K562 (cell line): ENCODE measurements at regions not wholly inside any gene's neighbourhood (a gene's known extent, or its start where the extent isn't known, plus 50 kb on each side); places are given as distances from the start of the nearest gene placed in this dataset.
"Not testable (repeated sequence)": the region's sequence is repeated elsewhere in the genome, so short reads cannot be mapped to it uniquely, and the experiment has no call there.

ENCODE experiments used
- ATAC-seq: fragments of 200-7000 bp; cut with Tn5 transposase; 3 replicates; pipeline ENCODE4 v1.9.1; 2020; ENCODE audit warnings: moderate library complexity
- BruUV-seq: library from RNA; stranded (reverse); fragments of 400-500 nt; replicated peaks from 2 replicates; lab custom pipeline; 2021; lab: Mats Ljungman, UMichigan
- CTCF ChIA-PET: fragments of 300-600 bp; formaldehyde crosslinking; extraction: SDS; loops from one replicate; lab custom pipeline; 2021; ENCODE audit warnings: low intra/inter-chr PET ratio; lab: Yijun Ruan, JAX
- POLR2A ChIA-PET: fragments of 300-600, 350-650 bp; sonication (Branson Sonifier 250); formaldehyde crosslinking; extraction: SDS; loops from one replicate; lab custom pipeline; 2021; ENCODE audit warnings: antibody characterized with exemption, inconsistent platforms; lab: Yijun Ruan, JAX
- DNase-seq, 4 experiments: peaks; one replicate each; pipeline versions ENCODE4 v3.0.0 to v3.0.0-alpha.2; 2011 to 2018; ENCODE audit warnings: low spot score in 3 of 4, mixed read lengths in 3 of 4; ENCODE audit errors: extremely low read depth in 1 of 4
- FAIRE-seq: peaks from 2 replicates; lab custom pipeline; 2011; peaks lifted over from hg19 to GRCh38; lab: Jason Lieb, UNC
- H2AFZ ChIP-seq: 2 replicates; pipeline ENCODE4 v1.6.0; 2011; ENCODE audit warnings: low read depth, low read length, control low read depth, inconsistent platforms
- H3K27ac ChIP-seq: fragments of 200-600 bp; 3 replicates; pipeline ENCODE4 v1.8.0; 2011; ENCODE audit warnings: low read depth, mild to moderate bottlenecking, control low read depth, inconsistent platforms, low read length, moderate library complexity, mixed read lengths; ENCODE audit errors: extremely low read depth
- H3K27me3 ChIP-seq, 2 experiments: fragments of 300-600 bp in 1 of 2; 2 replicates in 1 of 2; 3 replicates in 1 of 2; pipeline versions ENCODE4 v1.6.0 to v1.8.0; 2011; ENCODE audit warnings: inconsistent platforms in 2 of 2, low read length in 2 of 2, mild to moderate bottlenecking in 1 of 2, mixed read lengths in 1 of 2, moderate library complexity in 1 of 2; ENCODE audit not compliant: control insufficient read depth in 2 of 2, insufficient read depth in 2 of 2
- H3K36me3 ChIP-seq: fragments of 300-600 bp; 3 replicates; pipeline ENCODE4 v1.8.0; 2011; ENCODE audit warnings: mild to moderate bottlenecking, low read length, inconsistent platforms; ENCODE audit not compliant: control insufficient read depth, insufficient read depth
- H3K4me1 ChIP-seq, 2 experiments: fragments of 200-600 bp in 1 of 2; replicated peaks in 1 of 2; 2 replicates in 1 of 2; 3 replicates in 1 of 2; pipeline versions ENCODE4 v1.5.1 to v1.8.0; 2011; ENCODE audit warnings: inconsistent platforms in 2 of 2, low read length in 2 of 2, mild to moderate bottlenecking in 1 of 2, mixed read lengths in 1 of 2, moderate library complexity in 1 of 2; ENCODE audit not compliant: control insufficient read depth in 2 of 2, insufficient read depth in 2 of 2
- H3K4me2 ChIP-seq: 2 replicates; pipeline ENCODE4 v1.6.1; 2011; ENCODE audit warnings: low read length, control low read depth, inconsistent platforms, mixed read lengths; ENCODE audit not compliant: insufficient read depth
- H3K4me3 ChIP-seq: fragments of 200-600 bp; sonication (generic), shearing (Covaris generic); 2 replicates; pipeline ENCODE4 v1.5.1; 2016; ENCODE audit warnings: control low read depth, inconsistent platforms
- H3K79me2 ChIP-seq: fragments of 200-600 bp; 3 replicates; pipeline ENCODE4 v1.8.0; 2011; ENCODE audit warnings: low read length, inconsistent platforms; ENCODE audit not compliant: control insufficient read depth, insufficient read depth
- H3K9ac ChIP-seq, 2 experiments: 2 replicates each; pipeline versions ENCODE4 v1.6.0 to v1.6.1; 2011; ENCODE audit warnings: low read depth in 2 of 2, low read length in 2 of 2, control low read depth in 1 of 2, inconsistent platforms in 1 of 2, mild to moderate bottlenecking in 1 of 2, mixed read lengths in 1 of 2; ENCODE audit not compliant: insufficient read depth in 1 of 2
- H3K9me1 ChIP-seq: one replicate; pipeline ENCODE4 v1.6.0; 2011; ENCODE audit warnings: inconsistent platforms, mild to moderate bottlenecking, low read length, moderate library complexity; ENCODE audit not compliant: control insufficient read depth, insufficient read depth
- H3K9me3 ChIP-seq: replicated peaks from 2 replicates; pipeline ENCODE4 v1.5.1; 2011; ENCODE audit warnings: low read depth, low read length, inconsistent platforms; ENCODE audit not compliant: control insufficient read depth, insufficient read depth
- H4K20me1 ChIP-seq: replicated peaks from 2 replicates; pipeline ENCODE4 v1.6.1; 2011; ENCODE audit warnings: low read length, inconsistent platforms, mixed read lengths; ENCODE audit not compliant: control insufficient read depth, insufficient read depth
- BRD4 ChIP-seq: fragments of 200-600 bp; sonication (generic); IDR thresholded peaks from 2 replicates; pipeline ENCODE4 v1.6.1; 2017; ENCODE audit warnings: inconsistent platforms
- BRF1 ChIP-seq: IDR thresholded peaks from 3 replicates; pipeline ENCODE4 v1.6.1; 2011; ENCODE audit warnings: borderline replicate concordance, mild to moderate bottlenecking; ENCODE audit not compliant: insufficient read length; ENCODE audit errors: extremely low read depth
- CBX8 ChIP-seq: fragments of 200-600 bp; sonication (generic); IDR thresholded peaks from 2 replicates; pipeline ENCODE4 v1.6.1; 2012; ENCODE audit warnings: borderline replicate concordance, mixed run types, low read depth, mild to moderate bottlenecking, moderate library complexity, mixed read lengths, low read length, control low read depth, inconsistent platforms; ENCODE audit not compliant: poor library complexity, severe bottlenecking; ENCODE audit errors: extremely low read depth
- CHD4 ChIP-seq: fragments of 200-600 bp; sonication (generic); IDR thresholded peaks from 3 replicates; pipeline ENCODE4 v1.6.1; 2012; ENCODE audit warnings: low read depth, mild to moderate bottlenecking, mixed read lengths, low read length, inconsistent platforms; ENCODE audit not compliant: insufficient read depth, insufficient replicate concordance, poor library complexity, severe bottlenecking
- CSDE1 ChIP-seq, 2 experiments: fragments of 450-650 bp; IDR thresholded peaks; 2 replicates each; pipeline ENCODE4 v1.6.1; 2016; ENCODE audit warnings: mild to moderate bottlenecking in 1 of 2
- PHF20 ChIP-seq: fragments of 450-650 bp; IDR thresholded peaks from 2 replicates; pipeline ENCODE4 v1.6.1; 2018; ENCODE audit not compliant: partially characterized antibody
- RBM34 ChIP-seq: fragments of 200-400 bp; formaldehyde crosslinking; IDR thresholded peaks from 2 replicates; pipeline ENCODE4 v1.6.1; 2018; ENCODE audit warnings: low read length, borderline replicate concordance; ENCODE audit not compliant: insufficient read depth
- RNF219 ChIP-seq: fragments of 250-450 bp; sonication (Bioruptor Pico); IDR thresholded peaks from 2 replicates; pipeline ENCODE4 v1.5.0; 2022; ENCODE audit warnings: mild to moderate bottlenecking
- SNIP1 ChIP-seq: fragments of 450-650 bp; IDR thresholded peaks from 2 replicates; pipeline ENCODE4 v1.7.1; 2017; ENCODE audit warnings: low read depth, mild to moderate bottlenecking
- WGBS: fragments of 100-300 bp; shearing (Covaris generic); methylation state at CpG from one replicate; pipeline ENCODE4 v1.1.6; 2016; ENCODE audit warnings: low coverage, mixed read lengths; ENCODE audit not compliant: insufficient coverage; ENCODE audit errors: missing lambda C conversion rate; 5-methylcytosine and 5-hydroxymethylcytosine counted together
- in situ Hi-C: fragments of 300-500 bp; cut with MboI; formaldehyde crosslinking; loops from 4 replicates; pipeline ENCODE4 v1.15.0; 2018; ENCODE audit warnings: inconsistent platforms, mixed read lengths
- intact Hi-C: fragments of 100-400 bp; cut with micrococcal nuclease; formaldehyde crosslinking; loops from 2 replicates; pipeline ENCODE4 v1.14.2; 2022
- TF ChIP-seq, protein P1 (sequence below): fragments of 450-650 bp; formaldehyde crosslinking; IDR thresholded peaks from 2 replicates; pipeline ENCODE4 v1.4.0; 2020; ENCODE audit warnings: mild to moderate bottlenecking
- TF ChIP-seq, protein P2 (sequence below): fragments of 450-650 bp; formaldehyde crosslinking; IDR thresholded peaks from 2 replicates; pipeline ENCODE4 v1.4.0; 2020; ENCODE audit warnings: mild to moderate bottlenecking, moderate library complexity

- POLR2A ChIA-PET, H4K20me1 ChIP-seq, H3K4me1 ChIP-seq, DNase-seq, H3K79me2 ChIP-seq, H3K36me3 ChIP-seq, H3K27ac ChIP-seq, H3K9me1 ChIP-seq, H2AFZ ChIP-seq, intact Hi-C loops, ATAC-seq, H3K4me3 ChIP-seq, BruUV-seq, in situ Hi-C loops, H3K4me2 ChIP-seq, H3K27me3 ChIP-seq, H3K9ac ChIP-seq, CTCF ChIA-PET, H3K9me3 ChIP-seq, FAIRE-seq: not testable (repeated sequence)
- 0% methylated on average over 7 of the region's 7 CpGs for WGBS
Observed at GRCh38 chr12:83556040-83556439, 869.3 kb downstream of the TMTC2 start.

DNA sequence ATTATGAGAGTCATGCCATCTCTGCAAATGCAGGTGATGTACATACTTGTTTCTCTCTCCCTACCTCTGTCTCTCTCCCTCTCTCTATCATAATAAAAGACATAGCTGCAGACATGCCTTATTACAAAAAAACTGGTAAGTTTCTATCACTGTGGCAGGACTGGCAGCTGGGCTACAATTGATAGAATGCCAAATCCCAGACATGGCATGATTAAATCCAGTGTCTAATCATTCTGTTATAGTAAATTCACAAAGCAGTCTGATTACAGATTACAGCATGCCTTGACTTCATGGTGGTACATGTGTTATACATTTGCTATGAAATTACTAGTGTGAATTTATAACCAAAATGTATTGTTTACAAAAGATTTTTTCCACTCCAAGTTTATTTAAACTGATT, 854.7 kb downstream of the TMTC2 start:
- no peak for ATAC-seq
- Histone ChIP-seq H3K9ac (no peak overlapping the region), H3K4me1 (no peaks in the 10 kb centered on the region), H3K9me3 (no peaks in the 10 kb centered on the region), H3K27ac (no peak overlapping the region), H2AFZ (no peak overlapping the region), H3K9me1 (no peaks in the 10 kb centered on the region), H3K4me3 (no peak overlapping the region), H3K36me3 (no peaks in the 10 kb centered on the region), H3K79me2 (no peaks in the 10 kb centered on the region), H3K27me3 (no peaks in the 10 kb centered on the region), H3K4me2 (no peak overlapping the region), H4K20me1 (no peaks in the 10 kb centered on the region)
- CTCF ChIA-PET = no interaction called here
- POLR2A ChIA-PET = no interaction called here
- intact Hi-C loops = no loop called here
- BruUV-seq = no TSS peak
- in situ Hi-C loops = no loop called here
- no peak for FAIRE-seq
- no peak for DNase-seq
- TF ChIP-seq, protein P1, sequence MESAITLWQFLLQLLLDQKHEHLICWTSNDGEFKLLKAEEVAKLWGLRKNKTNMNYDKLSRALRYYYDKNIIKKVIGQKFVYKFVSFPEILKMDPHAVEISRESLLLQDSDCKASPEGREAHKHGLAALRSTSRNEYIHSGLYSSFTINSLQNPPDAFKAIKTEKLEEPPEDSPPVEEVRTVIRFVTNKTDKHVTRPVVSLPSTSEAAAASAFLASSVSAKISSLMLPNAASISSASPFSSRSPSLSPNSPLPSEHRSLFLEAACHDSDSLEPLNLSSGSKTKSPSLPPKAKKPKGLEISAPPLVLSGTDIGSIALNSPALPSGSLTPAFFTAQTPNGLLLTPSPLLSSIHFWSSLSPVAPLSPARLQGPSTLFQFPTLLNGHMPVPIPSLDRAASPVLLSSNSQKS (CRISPR knock-in tag) = no peak
- TF ChIP-seq, protein P2, sequence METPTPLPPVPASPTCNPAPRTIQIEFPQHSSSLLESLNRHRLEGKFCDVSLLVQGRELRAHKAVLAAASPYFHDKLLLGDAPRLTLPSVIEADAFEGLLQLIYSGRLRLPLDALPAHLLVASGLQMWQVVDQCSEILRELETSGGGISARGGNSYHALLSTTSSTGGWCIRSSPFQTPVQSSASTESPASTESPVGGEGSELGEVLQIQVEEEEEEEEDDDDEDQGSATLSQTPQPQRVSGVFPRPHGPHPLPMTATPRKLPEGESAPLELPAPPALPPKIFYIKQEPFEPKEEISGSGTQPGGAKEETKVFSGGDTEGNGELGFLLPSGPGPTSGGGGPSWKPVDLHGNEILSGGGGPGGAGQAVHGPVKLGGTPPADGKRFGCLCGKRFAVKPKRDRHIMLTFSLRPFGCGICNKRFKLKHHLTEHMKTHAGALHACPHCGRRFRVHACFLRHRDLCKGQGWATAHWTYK (CRISPR knock-in tag) = no peak
- TF ChIP-seq BRD4 (no peak), RNF219 (CRISPR knock-in tag) (no peak), SNIP1 (no peak), CSDE1 (IDR thresholded peaks at IDR 0.05) (no peak), BRF1 (no peak), CBX8 (no peak), RBM34 (no peak), CHD4 (no peak), PHF20 (no peak)
